SK-N-SH (cell line): ENCODE measurements at regions not wholly inside any gene's neighbourhood (a gene's known extent, or its start where the extent isn't known, plus 50 kb on each side); places are given as distances from the start of the nearest gene placed in this dataset.

Experiments
- CTCF ChIA-PET: fragments of 300-600, 350-600 bp; formaldehyde crosslinking; extraction: SDS; loops from one replicate; lab custom pipeline; 2021; lab: Yijun Ruan, JAX
- POLR2A ChIA-PET: fragments of 350-600 bp; sonication (Branson Sonifier 250); formaldehyde crosslinking; extraction: SDS; loops from one replicate; lab custom pipeline; 2020; ENCODE audit warnings: antibody characterized with exemption, inconsistent platforms; lab: Yijun Ruan, JAX
- DNase-seq: peaks from one replicate; pipeline ENCODE4 v3.0.0; 2012
- H2AFZ ChIP-seq: fragments of 200-600 bp; sonication (generic); 2 replicates; pipeline ENCODE4 v1.8.1; 2016; ENCODE audit warnings: antibody characterized with exemption, mild to moderate bottlenecking, low read depth
- H3F3A ChIP-seq: fragments of 200-600 bp; sonication (generic); replicated peaks from 2 replicates; pipeline ENCODE3; 2016; ENCODE audit warnings: antibody characterized with exemption, mild to moderate bottlenecking; ENCODE audit not compliant: insufficient read depth
- H3K27ac ChIP-seq, 2 experiments: fragments of 200-500 bp in 1 of 2; fragments of 200-600 bp in 1 of 2; sonication (Bioruptor generic) in 1 of 2; sonication (generic), shearing (Covaris generic) in 1 of 2; 2 replicates each; pipeline versions ENCODE4 v1.5.1 to v1.6.1; 2014 to 2016; ENCODE audit warnings: low read depth in 2 of 2, inconsistent platforms in 1 of 2, low read length in 1 of 2, mild to moderate bottlenecking in 1 of 2, mixed read lengths in 1 of 2
- H3K27me3 ChIP-seq: fragments of 200-600 bp; sonication (generic), shearing (Covaris generic); 2 replicates; pipeline ENCODE4 v1.6.1; 2016; ENCODE audit warnings: mixed run types; ENCODE audit not compliant: insufficient read depth
- H3K36me3 ChIP-seq, 2 experiments: fragments of 200-500 bp in 1 of 2; fragments of 200-600 bp in 1 of 2; sonication (Bioruptor generic) in 1 of 2; sonication (generic) in 1 of 2; replicated peaks in 1 of 2; 2 replicates each; pipeline versions ENCODE3 to v1.5.1; 2014 to 2016; ENCODE audit warnings: low read length in 1 of 2, mild to moderate bottlenecking in 1 of 2; ENCODE audit not compliant: insufficient read depth in 2 of 2, control insufficient read depth in 1 of 2
- H3K4me1 ChIP-seq, 2 experiments: fragments of 200-500 bp in 1 of 2; fragments of 200-600 bp in 1 of 2; sonication (Bioruptor generic) in 1 of 2; sonication (generic), shearing (Covaris generic) in 1 of 2; 2 replicates each; pipeline versions ENCODE4 v1.5.1 to v1.6.1; 2014 to 2016; ENCODE audit warnings: low read depth in 1 of 2, low read length in 1 of 2, mixed run types in 1 of 2; ENCODE audit not compliant: insufficient read depth in 2 of 2, control insufficient read depth in 1 of 2
- H3K4me2 ChIP-seq: fragments of 200-600 bp; sonication (generic), shearing (Covaris generic); 2 replicates; pipeline ENCODE4 v1.6.1; 2017; ENCODE audit warnings: mixed run types
- H3K4me3 ChIP-seq, 2 experiments: fragments of 200-500 bp in 1 of 2; fragments of 200-600 bp in 1 of 2; sonication (Bioruptor generic) in 1 of 2; sonication (generic), shearing (Covaris generic) in 1 of 2; 2 replicates each; pipeline versions ENCODE4 v1.5.1 to v1.8.1; 2014 to 2016; ENCODE audit warnings: low read depth in 2 of 2, inconsistent platforms in 1 of 2, low read length in 1 of 2, mild to moderate bottlenecking in 1 of 2, mixed read lengths in 1 of 2, moderate library complexity in 1 of 2
- H3K79me2 ChIP-seq: fragments of 200-600 bp; sonication (generic); 2 replicates; pipeline ENCODE4 v1.8.1; 2017; ENCODE audit warnings: mild to moderate bottlenecking; ENCODE audit not compliant: insufficient read depth
- H3K9ac ChIP-seq: fragments of 200-600 bp; sonication (generic); 2 replicates; pipeline ENCODE4 v1.6.1; 2017; ENCODE audit warnings: mixed run types
- H3K9me2 ChIP-seq: fragments of 200-600 bp; sonication (generic); 2 replicates; pipeline ENCODE4 v1.6.1; 2017; ENCODE audit warnings: mixed run types
- H3K9me3 ChIP-seq: fragments of 200-600 bp; sonication (generic); 2 replicates; pipeline ENCODE4 v1.6.1; 2017; ENCODE audit warnings: mixed run types, mild to moderate bottlenecking, moderate library complexity
- H4K20me1 ChIP-seq: fragments of 200-600 bp; sonication (generic); 2 replicates; pipeline ENCODE4 v1.6.1; 2017; ENCODE audit warnings: mild to moderate bottlenecking, mixed run types; ENCODE audit not compliant: insufficient read depth
- CHD2 ChIP-seq: fragments of 150-350 bp; IDR thresholded peaks from 2 replicates; pipeline ENCODE4 v1.6.1; 2018; ENCODE audit warnings: low read length; ENCODE audit not compliant: partially characterized antibody
- GABPA ChIP-seq: IDR thresholded peaks from 2 replicates; pipeline ENCODE4 v1.4.0; 2012; ENCODE audit warnings: low read depth, mild to moderate bottlenecking
- MXI1 ChIP-seq: IDR thresholded peaks from 2 replicates; pipeline ENCODE4 v1.6.1; 2012; ENCODE audit warnings: mild to moderate bottlenecking, low read depth, low read length, improper control_type of control experiment
- NFIC ChIP-seq: IDR thresholded peaks from 2 replicates; pipeline ENCODE4 v1.4.0; 2012; ENCODE audit warnings: borderline replicate concordance
- POLR2AphosphoS5 ChIP-seq: IDR thresholded peaks from 2 replicates; pipeline ENCODE4 v1.6.1; 2012; ENCODE audit warnings: low read depth, low read length
- RAD21 ChIP-seq: IDR thresholded peaks from 2 replicates; pipeline ENCODE4 v1.6.1; 2012; ENCODE audit warnings: mild to moderate bottlenecking, low read length
- RCOR1 ChIP-seq: fragments of 150-350 bp; IDR thresholded peaks from 2 replicates; pipeline ENCODE4 v1.6.1; 2017; ENCODE audit warnings: antibody characterized with exemption, low read length
- RFX5 ChIP-seq: IDR thresholded peaks from 2 replicates; pipeline ENCODE4 v1.6.1; 2012; ENCODE audit warnings: mild to moderate bottlenecking, improper control_type of control experiment, low read length
- RXRA ChIP-seq: IDR thresholded peaks from 2 replicates; pipeline ENCODE4 v1.4.0; 2012; ENCODE audit warnings: low read depth, mild to moderate bottlenecking, borderline replicate concordance
- SMC3 ChIP-seq: IDR thresholded peaks from 2 replicates; pipeline ENCODE4 v1.6.1; 2012; ENCODE audit warnings: low read depth, low read length, improper control_type of control experiment
- TAF1 ChIP-seq: IDR thresholded peaks from 2 replicates; pipeline ENCODE4 v1.6.1; 2012; ENCODE audit warnings: low read depth, mild to moderate bottlenecking, low read length, moderate library complexity, borderline replicate concordance
- TCF12 ChIP-seq: IDR thresholded peaks from 2 replicates; pipeline ENCODE4 v1.4.0; 2012
- YY1 ChIP-seq: IDR thresholded peaks from 2 replicates; pipeline ENCODE4 v1.4.0; 2012; ENCODE audit warnings: low read depth, mild to moderate bottlenecking
- ZBTB33 ChIP-seq: IDR thresholded peaks from 2 replicates; pipeline ENCODE4 v1.4.0; 2012; ENCODE audit warnings: low read depth, borderline replicate concordance
- WGBS: methylation state at CpG from one replicate; pipeline ENCODE4 v1.1.6; 2017; ENCODE audit warnings: low lambda C conversion rate; 5-methylcytosine and 5-hydroxymethylcytosine counted together
- TF ChIP-seq, protein P1 (sequence below): IDR thresholded peaks from 2 replicates; pipeline ENCODE4 v1.4.0; 2012; ENCODE audit warnings: low read depth, borderline replicate concordance
- TF ChIP-seq, protein P2 (sequence below): IDR thresholded peaks from 2 replicates; pipeline ENCODE4 v1.4.0; 2012; ENCODE audit warnings: low read depth
- TF ChIP-seq, protein P3 (sequence below): fragments of 150-350 bp; IDR thresholded peaks from 2 replicates; pipeline ENCODE4 v1.6.1; 2017; ENCODE audit warnings: antibody characterized with exemption, low read length, low read depth, borderline replicate concordance

DNA sequence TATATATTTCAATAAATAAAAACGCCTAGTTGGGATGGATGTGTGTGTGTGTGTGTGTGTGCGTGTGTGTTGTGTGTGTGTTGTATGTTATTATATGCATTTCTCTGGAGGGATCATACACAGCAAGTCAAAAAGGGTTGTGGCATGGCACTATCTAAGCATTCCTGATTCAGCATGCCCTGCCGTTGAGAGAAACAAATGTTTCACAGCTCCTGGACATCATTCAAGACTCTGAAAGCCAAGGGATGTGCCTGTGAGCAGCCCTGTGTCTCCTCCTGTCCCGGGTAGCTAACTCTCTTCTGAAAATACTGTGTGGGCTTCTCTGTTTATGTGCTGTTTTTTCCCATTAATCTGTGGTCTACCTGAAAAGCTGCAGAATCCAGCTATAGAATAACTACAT, 197.9 kb upstream of the SETBP1 start:
- no peak for TF ChIP-seq TAF1
- no peak for TF ChIP-seq CHD2
- no peak for TF ChIP-seq RAD21
- Histone ChIP-seq H3K4me2 (no peak overlapping the region), H3K79me2 (no peaks in the 10 kb centered on the region), H3F3A (no peaks in the 10 kb centered on the region), H3K9me2 (no peaks in the 10 kb centered on the region), H3K27me3 (no peaks in the 10 kb centered on the region), H2AFZ (no peak overlapping the region), H4K20me1 (no peaks in the 10 kb centered on the region), H3K4me3 (no peak overlapping the region), H3K27ac (no peak overlapping the region), H3K36me3 (no peaks in the 10 kb centered on the region), H3K9ac (no peak overlapping the region), H3K4me1 (no peaks in the 10 kb centered on the region), H3K9me3 (no peaks in the 10 kb centered on the region)
- ChIA-PET CTCF (interaction anchor here (0.6 kb wide), 1 partner anchor 1256 kb away, joined by 3 read pairs; no protein-coding TSS in a partner anchor), POLR2A (no interaction called here)
- WGBS: 38% methylated on average over 4 of the region's 4 CpGs
- DNase-seq: no peak

DNA sequence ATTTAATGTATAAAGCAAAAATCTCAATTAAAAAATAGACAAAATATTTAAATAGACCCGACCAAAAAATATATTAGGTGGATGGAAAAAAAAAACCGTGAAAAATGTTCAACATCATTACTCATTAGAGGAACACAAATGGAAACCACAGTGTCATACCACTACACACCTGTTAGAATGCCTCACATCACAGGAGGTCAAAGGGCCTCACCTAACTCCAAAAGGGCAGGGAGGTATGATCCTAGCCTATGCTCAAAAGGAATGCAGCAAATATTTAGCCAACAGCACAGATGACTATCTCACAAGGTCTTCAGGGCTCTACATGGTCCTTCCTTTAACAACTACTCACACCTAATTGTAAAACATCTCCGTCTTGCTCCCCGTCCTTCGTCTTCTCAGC, 185.5 kb upstream of the SETBP1 start:
- Histone ChIP-seq H3K79me2 (no peaks in the 10 kb centered on the region), H3K9me2 (0 out of 2 replicates have a peak, but pooled peaks cover 4% of the 10 kb centered on the region), H3K9me3 (no peaks in the 10 kb centered on the region; the same call in 1 of the 2 replicates), H4K20me1 (no peaks in the 10 kb centered on the region), H3K9ac (no peak overlapping the region), H2AFZ (no peak overlapping the region), H3F3A (no peaks in the 10 kb centered on the region), H3K4me2 (no peak overlapping the region), H3K4me1 (no peaks in the 10 kb centered on the region; a peak in 2 of 4 replicates), H3K36me3 (no peaks in the 10 kb centered on the region), H3K27me3 (no peaks in the 10 kb centered on the region), H3K4me3 (no peak overlapping the region), H3K27ac (no peak overlapping the region)
- DNase-seq: no peak
- POLR2A ChIA-PET: no interaction called here
- WGBS: 75% methylated on average over 5 of the region's 5 CpGs
- CTCF ChIA-PET: interaction anchor here (1.1 kb wide), 1 partner anchor 718 kb away, joined by 3 read pairs; no protein-coding TSS in a partner anchor
- TF ChIP-seq YY1: no peak
- no peak for TF ChIP-seq GABPA
- TF ChIP-seq TAF1: no peak
- TF ChIP-seq, protein P1, sequence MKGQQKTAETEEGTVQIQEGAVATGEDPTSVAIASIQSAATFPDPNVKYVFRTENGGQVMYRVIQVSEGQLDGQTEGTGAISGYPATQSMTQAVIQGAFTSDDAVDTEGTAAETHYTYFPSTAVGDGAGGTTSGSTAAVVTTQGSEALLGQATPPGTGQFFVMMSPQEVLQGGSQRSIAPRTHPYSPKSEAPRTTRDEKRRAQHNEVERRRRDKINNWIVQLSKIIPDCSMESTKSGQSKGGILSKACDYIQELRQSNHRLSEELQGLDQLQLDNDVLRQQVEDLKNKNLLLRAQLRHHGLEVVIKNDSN: no peak
- TF ChIP-seq RCOR1: no peak
- TF ChIP-seq RFX5: no peak
- no peak for TF ChIP-seq TCF12
- no peak for TF ChIP-seq MXI1
- TF ChIP-seq, protein P2, sequence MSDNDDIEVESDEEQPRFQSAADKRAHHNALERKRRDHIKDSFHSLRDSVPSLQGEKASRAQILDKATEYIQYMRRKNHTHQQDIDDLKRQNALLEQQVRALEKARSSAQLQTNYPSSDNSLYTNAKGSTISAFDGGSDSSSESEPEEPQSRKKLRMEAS: no peak
- TF ChIP-seq, protein P3, sequence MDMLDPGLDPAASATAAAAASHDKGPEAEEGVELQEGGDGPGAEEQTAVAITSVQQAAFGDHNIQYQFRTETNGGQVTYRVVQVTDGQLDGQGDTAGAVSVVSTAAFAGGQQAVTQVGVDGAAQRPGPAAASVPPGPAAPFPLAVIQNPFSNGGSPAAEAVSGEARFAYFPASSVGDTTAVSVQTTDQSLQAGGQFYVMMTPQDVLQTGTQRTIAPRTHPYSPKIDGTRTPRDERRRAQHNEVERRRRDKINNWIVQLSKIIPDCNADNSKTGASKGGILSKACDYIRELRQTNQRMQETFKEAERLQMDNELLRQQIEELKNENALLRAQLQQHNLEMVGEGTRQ: no peak
- TF ChIP-seq ZBTB33: no peak
- TF ChIP-seq SMC3: no peak
- TF ChIP-seq CHD2: no peak
- TF ChIP-seq POLR2AphosphoS5: no peak
- no peak for TF ChIP-seq NFIC
- no peak for TF ChIP-seq RXRA
